ENCODE measurements at regions not wholly inside any gene's neighbourhood (a gene's known extent, or its start where the extent isn't known, plus 50 kb on each side); places are given as distances from the start of the nearest gene placed in this dataset.

DNA sequence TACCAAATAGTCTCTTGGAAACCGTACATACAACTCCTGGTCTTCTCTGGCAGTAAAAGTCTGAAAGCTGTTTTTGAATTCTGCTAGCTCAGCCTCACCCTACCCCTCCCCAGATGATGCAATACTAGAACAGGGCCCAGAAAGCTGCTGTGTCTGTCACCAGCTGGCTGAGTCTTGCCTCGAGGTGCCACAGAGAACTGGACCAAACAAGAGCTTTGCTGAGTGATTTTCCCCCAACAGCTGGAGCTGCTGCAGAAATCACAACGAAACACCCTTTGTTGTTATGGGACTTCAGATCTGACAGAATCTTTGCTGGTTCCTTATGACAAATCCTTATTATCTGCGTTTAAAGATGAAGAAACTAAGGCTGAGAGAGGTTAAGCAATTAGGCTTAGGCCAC lies 134.1 kb downstream of the SPAG6 start:
- Histone ChIP-seq H4K20me1 (ENCODE audit: insufficient read depth) (no peaks in the 10 kb centered on the region), H3K9ac (ENCODE audit: low read length) (no peak overlapping the region), H3K4me1 (ENCODE audit: control insufficient read depth in 1 of 2, insufficient read depth in 2 of 2, low read length in 2 of 2) (peaks cover 3 to 10% of the 10 kb centered on the region in 2 experiments; a peak in 3 of 4 replicates), H3K4me3 (replicated peaks in 1 of 2; ENCODE audit: low read depth in 1 of 2, low read length in 2 of 2) (no peak overlapping the region), H3K36me3 (ENCODE audit: control insufficient read depth in 1 of 2, insufficient read depth in 2 of 2, low read length in 2 of 2) (no peaks in the 10 kb centered on the region), H3K79me2 (ENCODE audit: insufficient read depth, low read length) (no peaks in the 10 kb centered on the region), H3K27me3 (ENCODE audit: insufficient read depth, low read length) (no peaks in the 10 kb centered on the region), H3K27ac (ENCODE audit: low read depth, low read length) (no peak overlapping the region), H3K9me3 (ENCODE audit: control insufficient read depth in 1 of 2, insufficient read depth in 1 of 2, low read depth in 1 of 2, low read length in 2 of 2) (no peaks in the 10 kb centered on the region), H3K4me2 (ENCODE audit: low read length) (no peak overlapping the region), H3K9me2 (ENCODE audit: insufficient read depth) (no peaks in the 10 kb centered on the region), H2AFZ (ENCODE audit: low read depth, low read length, poor library complexity, severe bottlenecking) (no peak overlapping the region)
- TF ChIP-seq CEBPB (IDR thresholded peaks at IDR 0.05; ENCODE audit: low read depth): peak; percentile 53
- TF ChIP-seq TCF7L2 (IDR thresholded peaks at IDR 0.05; ENCODE audit: borderline replicate concordance, extremely low read depth, insufficient read depth, insufficient read length): no peak
- no peak for TF ChIP-seq REST (IDR thresholded peaks at IDR 0.05; ENCODE audit: low read depth)
- no TSS peak for BruUV-seq (replicated peaks)
- POLR2A ChIA-PET: no interaction called here
- CTCF ChIA-PET: interaction anchor here (1.1 kb wide), 1 partner anchor 375 kb away, joined by 4 read pairs; no protein-coding TSS in a partner anchor
- RAD21 ChIA-PET (ENCODE audit: low non-redundant PET in 1 of 2, low total read pairs in 2 of 2, uncharacterized antibody in 2 of 2, unreplicated experiment in 2 of 2): no interaction called here
- intact Hi-C loops (cut with micrococcal nuclease): no loop called here
- ATAC-seq: no peak
- DNase-seq (ENCODE audit: low read depth, low spot score): no peak

DNA sequence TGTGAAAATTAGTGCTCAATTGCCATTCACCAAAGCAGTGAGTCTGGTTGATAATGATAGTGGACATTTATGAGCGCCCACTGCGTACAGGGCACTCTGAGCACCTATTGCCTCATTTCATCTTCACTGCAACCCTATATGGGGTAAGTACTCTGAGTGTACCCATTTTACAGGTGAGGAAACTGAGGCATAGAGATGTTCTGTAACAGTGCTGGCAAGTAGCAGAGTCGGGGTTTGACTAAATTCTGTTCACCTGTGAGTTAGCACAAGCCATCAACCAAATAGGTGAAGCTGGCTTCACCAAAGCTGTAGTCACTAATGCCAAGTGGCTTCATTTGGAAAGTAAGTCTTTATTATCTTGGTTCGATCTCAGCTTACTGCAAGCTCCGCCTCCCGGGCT lies 135.8 kb downstream of the SPAG6 start:
- CTCF ChIA-PET: no interaction called here
- intact Hi-C loops (cut with micrococcal nuclease): no loop called here
- TF ChIP-seq ZNF274 (IDR thresholded peaks at IDR 0.05; ENCODE audit: low read depth, low read length): no peak
- no peak for TF ChIP-seq CTCF (IDR thresholded peaks at IDR 0.05 in 2 of 3, conservative IDR thresholded peaks at IDR 0.05 in 1 of 3; ENCODE audit: borderline replicate concordance in 1 of 3, insufficient read depth in 1 of 3, low read depth in 2 of 3, low read length in 2 of 3)
- TF ChIP-seq EGR1 (IDR thresholded peaks at IDR 0.05; ENCODE audit: low read depth): no peak
- TF ChIP-seq SP1 (IDR thresholded peaks at IDR 0.05; ENCODE audit: low read depth): no peak
- no peak for TF ChIP-seq CEBPB (IDR thresholded peaks at IDR 0.05; ENCODE audit: low read depth)
- no peak for TF ChIP-seq ELF1 (IDR thresholded peaks at IDR 0.05; ENCODE audit: borderline replicate concordance, low read depth)
- no peak for TF ChIP-seq JUND (IDR thresholded peaks at IDR 0.05)
- no peak for TF ChIP-seq ATF3 (IDR thresholded peaks at IDR 0.05)
- no peak for TF ChIP-seq RAD21 (IDR thresholded peaks at IDR 0.05; ENCODE audit: low read depth)
- no peak for TF ChIP-seq SIN3A (IDR thresholded peaks at IDR 0.05; ENCODE audit: low read depth)
- no peak for TF ChIP-seq TCF7L2 (IDR thresholded peaks at IDR 0.05; ENCODE audit: borderline replicate concordance, extremely low read depth, insufficient read depth, insufficient read length)

More for the DNA sequence above, 135.8 kb downstream of the SPAG6 start:
- Histone ChIP-seq H3K36me3 (ENCODE audit: control insufficient read depth in 1 of 2, insufficient read depth in 2 of 2, low read length in 2 of 2) (no peaks in the 10 kb centered on the region), H3K9me2 (ENCODE audit: insufficient read depth) (no peaks in the 10 kb centered on the region), H3K79me2 (ENCODE audit: insufficient read depth, low read length) (no peaks in the 10 kb centered on the region), H2AFZ (ENCODE audit: low read depth, low read length, poor library complexity, severe bottlenecking) (no peak overlapping the region), H3K27me3 (ENCODE audit: insufficient read depth, low read length) (no peaks in the 10 kb centered on the region), H3K9me3 (ENCODE audit: control insufficient read depth in 1 of 2, insufficient read depth in 1 of 2, low read depth in 1 of 2, low read length in 2 of 2) (no peaks in the 10 kb centered on the region), H3K4me2 (ENCODE audit: low read length) (no peak overlapping the region), H3K4me3 (replicated peaks in 1 of 2; ENCODE audit: low read depth in 1 of 2, low read length in 2 of 2) (no peak overlapping the region), H3K27ac (ENCODE audit: low read depth, low read length) (no peak overlapping the region), H4K20me1 (ENCODE audit: insufficient read depth) (no peaks in the 10 kb centered on the region), H3K9ac (ENCODE audit: low read length) (no peak overlapping the region), H3K4me1 (ENCODE audit: control insufficient read depth in 1 of 2, insufficient read depth in 2 of 2, low read length in 2 of 2) (peaks cover 3 to 10% of the 10 kb centered on the region in 2 experiments; a peak in 3 of 4 replicates)
- BruUV-seq (replicated peaks): no TSS peak
- ATAC-seq (no peak), DNase-seq (ENCODE audit: low read depth, low spot score) (no peak)
- POLR2A ChIA-PET: no interaction called here
- RAD21 ChIA-PET (ENCODE audit: low non-redundant PET in 1 of 2, low total read pairs in 2 of 2, uncharacterized antibody in 2 of 2, unreplicated experiment in 2 of 2): no interaction called here
